NB4 (cell line): ENCODE measurements at regions not wholly inside any gene's neighbourhood (a gene's known extent, or its start where the extent isn't known, plus 50 kb on each side); places are given as distances from the start of the nearest gene placed in this dataset.

ENCODE experiments used
- MYC ChIP-seq: IDR thresholded peaks from 2 replicates; pipeline ENCODE4 v1.6.1; 2011; ENCODE audit warnings: low read depth, low read length
- POLR2A ChIP-seq: IDR thresholded peaks from 2 replicates; pipeline ENCODE4 v1.6.1; 2011; ENCODE audit warnings: mild to moderate bottlenecking; ENCODE audit not compliant: insufficient read length; ENCODE audit errors: extremely low read depth
- TF ChIP-seq, protein P1 (sequence below): IDR thresholded peaks from one replicate; pipeline ENCODE4 v1.5.1; 2012; ENCODE audit warnings: low read depth, low read length
- TF ChIP-seq, protein P2 (sequence below): IDR thresholded peaks from 2 replicates; pipeline ENCODE4 v1.6.1; 2011; ENCODE audit warnings: low read depth, low read length

- TF ChIP-seq, protein P1, sequence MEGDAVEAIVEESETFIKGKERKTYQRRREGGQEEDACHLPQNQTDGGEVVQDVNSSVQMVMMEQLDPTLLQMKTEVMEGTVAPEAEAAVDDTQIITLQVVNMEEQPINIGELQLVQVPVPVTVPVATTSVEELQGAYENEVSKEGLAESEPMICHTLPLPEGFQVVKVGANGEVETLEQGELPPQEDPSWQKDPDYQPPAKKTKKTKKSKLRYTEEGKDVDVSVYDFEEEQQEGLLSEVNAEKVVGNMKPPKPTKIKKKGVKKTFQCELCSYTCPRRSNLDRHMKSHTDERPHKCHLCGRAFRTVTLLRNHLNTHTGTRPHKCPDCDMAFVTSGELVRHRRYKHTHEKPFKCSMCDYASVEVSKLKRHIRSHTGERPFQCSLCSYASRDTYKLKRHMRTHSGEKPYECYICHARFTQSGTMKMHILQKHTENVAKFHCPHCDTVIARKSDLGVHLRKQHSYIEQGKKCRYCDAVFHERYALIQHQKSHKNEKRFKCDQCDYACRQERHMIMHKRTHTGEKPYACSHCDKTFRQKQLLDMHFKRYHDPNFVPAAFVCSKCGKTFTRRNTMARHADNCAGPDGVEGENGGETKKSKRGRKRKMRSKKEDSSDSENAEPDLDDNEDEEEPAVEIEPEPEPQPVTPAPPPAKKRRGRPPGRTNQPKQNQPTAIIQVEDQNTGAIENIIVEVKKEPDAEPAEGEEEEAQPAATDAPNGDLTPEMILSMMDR = no peak
- TF ChIP-seq, protein P2, sequence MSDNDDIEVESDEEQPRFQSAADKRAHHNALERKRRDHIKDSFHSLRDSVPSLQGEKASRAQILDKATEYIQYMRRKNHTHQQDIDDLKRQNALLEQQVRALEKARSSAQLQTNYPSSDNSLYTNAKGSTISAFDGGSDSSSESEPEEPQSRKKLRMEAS = no peak
- TF ChIP-seq MYC = no peak
- TF ChIP-seq POLR2A = no peak
Measured at GRCh38 chr6:66516377-66516776, 809.4 kb upstream of the EYS start.
